NCI-H187 treated with DMSO at 0.1 percent for 48 hours (cell line): ENCODE measurements at regions not wholly inside any gene's neighbourhood (a gene's known extent, or its start where the extent isn't known, plus 50 kb on each side); places are given as distances from the start of the nearest gene placed in this dataset.

Experiments used
- DNase-seq: peaks from one replicate; lab custom pipeline; 2025; lab: John Stamatoyannopoulos, UW

DNA sequence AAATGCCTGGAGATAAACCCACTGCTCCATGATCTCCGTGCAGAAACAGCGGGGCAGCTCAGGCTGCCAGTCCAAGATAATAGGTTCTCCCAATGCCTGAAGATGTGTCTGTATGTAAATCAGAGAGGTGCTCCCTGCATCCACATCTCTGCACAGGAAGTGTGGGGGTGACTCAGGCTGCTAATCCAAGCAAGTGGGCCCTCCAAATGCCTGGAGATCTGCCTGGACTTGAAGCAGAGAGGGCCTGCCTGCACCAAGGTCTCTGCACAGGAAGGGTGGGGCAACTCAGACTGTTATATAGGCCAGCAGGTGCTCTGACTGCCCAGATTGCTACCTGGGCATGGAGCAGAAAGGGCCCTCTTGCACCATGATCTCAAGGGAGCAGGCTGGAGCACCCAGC is 504.7 kb downstream of the LRFN5 start:
- DNase-seq, result no peak

DNA sequence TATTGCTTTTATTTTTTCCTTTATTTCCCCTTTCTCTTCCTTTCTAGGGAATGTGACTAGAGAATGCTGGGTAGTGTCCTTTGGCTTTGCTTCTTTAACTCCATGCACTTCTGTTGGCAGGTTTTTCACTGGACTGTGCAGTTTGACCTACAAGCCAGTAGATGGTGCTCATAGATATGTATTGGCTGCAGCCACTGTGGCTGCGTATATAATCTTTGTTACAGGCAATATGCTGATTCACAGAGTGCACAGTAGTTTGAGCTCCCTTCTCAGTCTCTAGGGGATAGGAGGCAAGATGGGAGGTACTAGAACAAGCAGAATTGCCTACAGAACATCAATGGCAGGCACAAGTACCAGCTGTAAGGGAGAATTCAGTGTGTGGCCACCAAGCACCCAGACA is 503.5 kb downstream of the LRFN5 start:
- DNase-seq, result no peak

GRCh38 chr14:42095155-42095554 is 488.5 kb downstream of the LRFN5 start:
- DNase-seq, result no peak

- DNase-seq, result no peak
These were observed 483.4 kb downstream of the LRFN5 start for GRCh38 chr14:42090122-42090521.

DNA sequence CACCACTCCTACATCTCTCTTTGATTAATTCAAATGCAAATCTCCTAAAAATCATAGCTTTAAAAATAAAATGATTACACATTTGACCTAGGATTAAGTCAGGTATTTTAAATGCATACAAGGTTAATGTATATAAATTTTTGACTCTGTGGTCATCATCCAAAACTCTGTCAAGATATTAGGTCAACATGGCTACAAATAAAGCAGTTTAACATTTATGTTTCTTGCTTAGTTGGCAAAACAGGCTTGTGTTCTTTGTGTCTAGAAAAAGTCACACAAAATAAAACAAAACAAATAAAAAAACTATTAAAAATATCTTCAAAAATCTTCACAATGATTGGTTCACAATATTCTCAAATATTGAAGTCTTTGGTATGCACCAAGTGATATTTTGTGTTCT is 473.2 kb downstream of the LRFN5 start:
- no peak for DNase-seq

DNA sequence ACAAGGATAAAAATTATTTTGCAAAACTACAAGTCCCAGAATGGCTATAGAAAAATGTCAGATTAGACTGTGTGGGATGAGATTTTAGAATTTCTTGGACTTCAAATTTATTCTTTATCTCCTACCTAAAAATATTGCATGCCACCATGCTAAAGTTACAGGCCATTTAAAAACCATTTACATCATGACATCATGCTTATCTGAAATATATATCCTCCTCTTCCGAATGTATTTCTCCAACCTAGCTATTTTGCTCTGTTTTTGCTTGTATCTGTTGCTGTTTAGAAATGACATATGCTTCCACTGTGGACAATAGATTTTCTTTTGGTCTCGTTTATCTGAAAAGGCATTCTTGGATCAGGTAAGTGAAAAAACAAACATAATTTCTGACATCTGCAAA is 471.7 kb downstream of the LRFN5 start:
- no peak for DNase-seq

DNA sequence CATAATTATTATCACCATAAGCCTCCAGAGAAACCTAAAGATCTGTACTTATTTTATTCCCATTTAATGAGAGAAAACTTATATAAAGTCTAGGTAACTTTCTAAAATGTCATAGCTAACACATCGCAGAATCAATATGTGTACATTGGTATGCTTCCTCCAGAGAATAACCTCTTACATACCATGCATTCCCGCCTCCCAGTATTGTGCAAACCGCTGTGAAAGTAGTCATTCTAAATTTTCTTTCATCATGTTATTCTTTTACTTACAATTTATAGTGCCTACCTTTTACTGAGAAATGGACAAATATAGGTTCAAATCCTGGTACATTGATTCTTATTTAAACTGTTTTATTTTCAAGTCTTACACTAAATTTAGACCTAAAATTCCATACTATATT is 463.4 kb downstream of the LRFN5 start:
- no peak for DNase-seq

DNA sequence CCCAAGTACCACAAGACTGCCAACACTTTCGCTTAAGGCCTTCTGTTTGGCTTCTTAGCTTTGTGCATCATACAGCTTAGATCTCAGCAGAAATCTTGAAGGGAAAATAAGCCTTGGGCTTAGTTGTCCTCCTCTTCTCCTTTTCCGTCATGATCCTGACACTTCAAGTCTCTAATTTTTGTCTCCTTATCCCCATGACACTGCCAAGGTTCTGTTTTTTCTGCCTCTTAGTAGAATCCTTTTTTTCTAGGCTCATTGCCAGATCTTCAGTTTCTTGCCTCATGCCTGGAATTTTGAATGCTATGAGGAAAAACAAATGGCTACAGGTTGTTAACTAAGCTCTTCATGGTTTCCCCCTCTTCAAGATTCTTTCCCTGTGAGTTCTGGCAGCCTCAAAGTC is 450.4 kb downstream of the LRFN5 start:
- DNase-seq, result no peak

- DNase-seq, result no peak
These were observed 440.9 kb downstream of the LRFN5 start for GRCh38 chr14:42047421-42048055.

DNA sequence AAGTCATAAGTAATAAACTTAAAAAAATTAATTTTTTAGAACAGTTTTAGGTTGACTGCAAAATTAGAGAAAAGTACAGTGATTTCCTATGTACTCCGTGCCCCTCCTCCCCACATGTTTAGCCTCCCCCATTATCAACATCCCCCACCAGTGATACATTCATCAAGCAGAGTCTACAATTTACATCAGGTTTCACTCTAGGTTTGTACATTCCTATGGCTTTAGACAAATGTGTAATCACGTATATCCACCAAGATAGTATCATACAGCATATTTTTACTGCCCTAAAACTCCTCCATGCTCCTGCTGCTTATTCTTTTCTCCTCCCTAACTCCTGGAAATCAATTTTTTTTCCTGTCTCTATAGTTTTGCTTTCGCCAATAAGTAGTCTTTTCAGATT is 438.7 kb downstream of the LRFN5 start:
- DNase-seq, result no peak

- no peak for DNase-seq
These were observed 421.9 kb downstream of the LRFN5 start for GRCh38 chr14:42028607-42029006.

DNA sequence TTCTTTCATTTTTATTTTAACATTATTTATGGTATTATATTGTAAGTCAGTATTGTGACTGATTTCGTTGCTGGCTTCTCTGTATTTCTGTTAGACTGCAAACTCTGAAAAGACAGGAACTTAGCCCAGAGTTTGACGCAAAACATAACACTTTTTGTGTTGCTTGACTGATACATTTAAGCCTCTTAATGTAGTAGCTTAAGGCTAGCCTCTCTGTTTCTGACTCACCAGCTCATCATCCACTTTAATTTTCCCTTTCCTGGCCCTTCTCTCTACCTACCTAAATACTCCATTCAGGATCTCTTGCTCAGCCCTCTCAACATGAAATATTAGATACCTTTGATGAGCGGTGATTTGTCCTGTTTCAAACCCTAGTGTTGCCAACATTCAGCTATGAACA is 420.6 kb downstream of the LRFN5 start:
- DNase-seq, result no peak

GRCh38 chr14:42023452-42023851 is 416.8 kb downstream of the LRFN5 start:
- DNase-seq, result no peak

GRCh38 chr14:42014301-42014700 is 407.6 kb downstream of the LRFN5 start:
- no peak for DNase-seq

GRCh38 chr14:42013559-42013958 is 406.9 kb downstream of the LRFN5 start:
- DNase-seq, result no peak

DNA sequence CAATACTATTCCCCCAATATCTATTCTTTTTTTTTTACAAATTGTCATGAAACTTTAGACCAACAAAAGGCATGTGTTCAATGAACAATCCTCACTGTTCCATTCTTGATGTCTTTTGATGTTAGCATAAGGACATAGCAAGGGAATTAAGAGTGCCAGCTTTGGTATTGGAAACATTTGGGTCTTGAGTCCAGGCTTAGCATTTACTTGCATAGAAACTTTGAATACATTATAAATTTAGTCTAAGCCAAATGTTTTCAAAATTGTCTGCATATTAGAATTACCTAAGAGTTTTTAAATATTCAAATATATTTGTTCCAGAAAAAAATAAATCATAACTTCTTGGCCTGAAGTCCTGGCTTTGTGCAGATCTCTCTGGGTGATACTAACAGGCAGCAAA is 406.5 kb downstream of the LRFN5 start:
- DNase-seq, result no peak

DNA sequence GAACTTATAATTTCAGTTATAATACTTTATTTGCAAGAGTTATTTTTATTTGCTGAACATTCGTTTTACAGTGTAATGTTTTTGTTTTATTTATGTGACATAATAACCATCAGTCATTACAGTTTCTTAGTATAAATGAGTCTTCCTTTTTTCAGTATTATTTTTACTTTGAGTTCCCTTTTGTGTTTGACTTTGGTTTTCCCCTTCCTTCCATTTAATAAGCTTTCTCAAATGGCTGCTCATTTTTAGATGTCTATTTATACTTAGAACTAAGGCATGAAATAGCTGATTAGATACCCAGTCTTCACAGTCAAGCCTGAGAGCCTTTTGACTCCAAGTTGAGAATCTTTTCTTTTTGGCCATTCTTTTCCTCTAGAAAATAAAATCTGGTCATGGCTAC is 404.5 kb downstream of the LRFN5 start:
- DNase-seq, result no peak

GRCh38 chr14:42004321-42004720 is 397.6 kb downstream of the LRFN5 start:
- DNase-seq, result no peak

- DNase-seq, result no peak
These were observed 395.5 kb downstream of the LRFN5 start for GRCh38 chr14:42002141-42002540.

DNA sequence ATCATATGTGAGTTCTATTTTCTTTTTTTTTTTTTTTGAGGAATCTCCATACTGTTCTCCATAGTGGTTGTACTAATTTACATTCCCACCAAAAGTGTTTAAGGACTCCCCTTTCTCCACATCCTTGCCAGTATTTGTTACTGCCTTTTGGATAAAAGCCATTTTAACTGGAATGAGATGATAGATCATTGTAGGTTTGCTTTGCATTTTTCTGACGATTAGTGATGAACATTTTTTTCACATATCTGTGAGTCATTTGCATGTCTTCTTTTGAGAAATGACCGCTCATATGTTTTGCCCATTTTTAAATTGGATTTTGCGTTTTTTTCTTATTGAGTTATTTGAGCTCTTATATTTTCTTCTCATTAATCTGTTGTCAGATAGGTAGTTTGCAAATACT is 394.8 kb downstream of the LRFN5 start:
- DNase-seq, result no peak

DNA sequence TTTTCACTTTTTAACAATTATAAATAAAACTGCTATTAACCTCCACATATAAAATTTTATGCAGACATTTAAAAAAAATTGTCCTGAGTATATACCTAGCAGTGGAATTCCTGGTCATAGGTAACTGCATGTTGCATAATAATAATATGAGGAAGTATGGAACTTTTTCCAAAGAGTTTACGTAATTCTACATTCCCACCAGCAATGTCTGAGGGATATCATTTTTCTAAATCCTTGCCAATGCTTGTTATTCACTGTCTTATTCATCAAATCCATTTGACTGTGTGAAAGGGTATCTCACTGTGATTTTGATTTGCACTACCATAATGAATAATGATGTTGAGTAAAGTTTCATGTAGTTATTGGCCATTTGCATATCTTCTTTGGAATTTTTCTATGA is 393.8 kb downstream of the LRFN5 start:
- no peak for DNase-seq

GRCh38 chr14:41993687-41994086 is 387.0 kb downstream of the LRFN5 start:
- DNase-seq, result no peak

DNA sequence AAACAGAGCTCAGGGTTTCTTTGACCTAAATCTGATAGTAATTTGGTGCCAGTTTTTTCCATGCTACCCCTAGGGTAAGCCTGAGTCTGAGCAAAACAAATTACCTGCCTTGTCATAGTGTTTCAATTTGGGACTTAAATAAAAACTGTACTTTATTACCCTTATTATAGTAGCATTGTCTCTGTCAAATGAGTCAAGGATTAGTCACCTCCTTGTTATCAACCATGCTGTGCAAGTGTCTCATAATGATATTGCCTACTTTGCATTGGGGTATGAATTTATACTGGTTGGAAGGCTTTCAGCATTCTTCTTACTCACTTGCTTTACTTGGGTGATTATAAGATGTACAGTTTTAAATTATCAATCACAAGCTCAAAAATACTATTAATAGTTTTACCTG is 380.0 kb downstream of the LRFN5 start:
- no peak for DNase-seq

DNA sequence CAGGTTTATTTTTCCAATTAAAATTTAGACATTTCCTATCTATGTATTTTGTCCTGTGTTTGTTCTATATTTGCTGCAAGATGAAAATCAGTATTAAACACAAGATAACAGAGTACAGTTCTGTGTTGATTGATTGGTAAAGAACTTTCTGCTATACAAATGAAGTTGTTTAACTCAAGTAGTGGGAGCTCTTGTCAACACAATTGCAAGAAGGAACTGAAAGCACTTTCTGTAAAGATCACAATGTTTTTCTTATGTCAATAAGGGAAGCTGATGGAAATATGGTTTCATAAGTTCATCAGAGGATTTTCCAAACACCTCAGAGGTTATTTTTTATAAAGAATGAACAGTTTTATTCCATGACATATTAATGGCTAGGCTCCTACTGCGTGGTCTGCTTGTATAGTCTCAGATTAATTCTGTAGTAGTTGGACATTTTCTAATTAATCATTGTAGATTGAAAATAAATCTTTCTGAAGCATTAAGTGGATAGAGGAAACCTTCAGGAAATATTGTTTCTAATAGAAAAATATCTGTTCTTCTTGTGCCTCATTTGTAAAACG is 379.5 kb downstream of the LRFN5 start:
- DNase-seq, result no peak
